Chondrocyte (in vitro differentiated cells): ENCODE measurements at regions not wholly inside any gene's neighbourhood (a gene's known extent, or its start where the extent isn't known, plus 50 kb on each side); places are given as distances from the start of the nearest gene placed in this dataset.

Source experiments
- DNase-seq: peaks from one replicate; pipeline ENCODE4 v3.0.0; 2021; ENCODE audit warnings: mixed read lengths, low spot score
- H3K27ac Mint-ChIP-seq: one replicate; pipeline ENCODE4 v1.8.0; 2021; ENCODE audit warnings: mild to moderate bottlenecking, moderate library complexity, mixed read lengths; ENCODE audit not compliant: unreplicated experiment
- H3K27me3 Mint-ChIP-seq: 2 replicates; pipeline ENCODE4 v1.8.0; 2021; ENCODE audit warnings: low read depth, mixed read lengths
- H3K36me3 Mint-ChIP-seq: 2 replicates; pipeline ENCODE4 v1.8.0; 2021; ENCODE audit warnings: low read depth, mixed read lengths
- H3K4me1 Mint-ChIP-seq: 2 replicates; pipeline ENCODE4 v1.8.0; 2021; ENCODE audit warnings: low read depth, mild to moderate bottlenecking, mixed read lengths
- H3K4me3 Mint-ChIP-seq: one replicate; pipeline ENCODE4 v1.8.0; 2021; ENCODE audit warnings: mild to moderate bottlenecking, moderate library complexity, mixed read lengths; ENCODE audit not compliant: unreplicated experiment
- H3K9me3 Mint-ChIP-seq: 2 replicates; pipeline ENCODE4 v1.8.0; 2021; ENCODE audit warnings: low read depth, mixed read lengths
- CTCF ChIP-seq: fragments of 200-600 bp; sonication (generic); IDR thresholded peaks from 2 replicates; pipeline ENCODE4 v1.5.0; 2021; ENCODE audit warnings: antibody characterized with exemption, mild to moderate bottlenecking, moderate library complexity

GRCh38 chr14:41378526-41378925 lies 228.2 kb upstream of the LRFN5 start:
- no peak for TF ChIP-seq CTCF
- no peaks in the 10 kb centered on the region for H3K27me3 Mint-ChIP-seq

GRCh38 chr14:41377932-41378331 lies 228.7 kb upstream of the LRFN5 start:
- no peak for DNase-seq
- no peak for TF ChIP-seq CTCF
- no peaks in the 10 kb centered on the region for H3K27me3 Mint-ChIP-seq
- no peaks in the 10 kb centered on the region for H3K4me1 Mint-ChIP-seq
- H3K27ac Mint-ChIP-seq, result no peak overlapping the region
- no peak overlapping the region for H3K4me3 Mint-ChIP-seq
- no peaks in the 10 kb centered on the region for H3K9me3 Mint-ChIP-seq
- H3K36me3 Mint-ChIP-seq, result no peaks in the 10 kb centered on the region

More at GRCh38 chr14:41378526-41378925, 228.2 kb upstream of the LRFN5 start:
- Mint-ChIP-seq H3K4me3 (no peak overlapping the region), H3K36me3 (no peaks in the 10 kb centered on the region), H3K27ac (no peak overlapping the region), H3K9me3 (no peaks in the 10 kb centered on the region), H3K4me1 (no peaks in the 10 kb centered on the region)
- DNase-seq, result no peak

DNA sequence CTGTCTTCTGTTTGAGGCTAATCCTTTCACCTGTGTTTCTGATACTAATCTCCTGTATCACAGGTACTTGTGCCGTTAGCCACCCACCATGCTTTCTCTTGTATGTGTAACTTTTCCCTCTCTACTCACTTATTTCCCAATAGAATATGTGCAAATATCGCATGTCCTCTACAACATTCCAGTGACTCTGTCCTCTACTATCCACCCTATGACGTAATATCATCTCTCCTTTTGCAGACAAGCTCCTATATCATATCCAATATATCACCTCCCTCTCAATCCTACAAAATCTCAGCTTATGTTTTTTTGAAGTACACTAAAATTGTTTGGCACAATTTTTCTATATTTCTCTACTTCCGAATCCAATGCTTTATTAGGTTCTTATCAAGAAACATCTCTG lies 232.6 kb upstream of the LRFN5 start:
- Mint-ChIP-seq H3K9me3 (peaks cover 2% of the 10 kb centered on the region), H3K4me3 (no peak overlapping the region), H3K36me3 (no peaks in the 10 kb centered on the region), H3K4me1 (no peaks in the 10 kb centered on the region), H3K27ac (no peak overlapping the region), H3K27me3 (no peaks in the 10 kb centered on the region)
- no peak for TF ChIP-seq CTCF
- DNase-seq, result no peak

- TF ChIP-seq CTCF, result no peak
- Mint-ChIP-seq H3K4me1 (no peaks in the 10 kb centered on the region), H3K4me3 (no peak overlapping the region), H3K27ac (no peak overlapping the region), H3K9me3 (no peaks in the 10 kb centered on the region), H3K36me3 (no peaks in the 10 kb centered on the region), H3K27me3 (peaks cover 3% of the 10 kb centered on the region)
- DNase-seq, result no peak
These were observed 244.5 kb upstream of the LRFN5 start for GRCh38 chr14:41362139-41362538.

DNA sequence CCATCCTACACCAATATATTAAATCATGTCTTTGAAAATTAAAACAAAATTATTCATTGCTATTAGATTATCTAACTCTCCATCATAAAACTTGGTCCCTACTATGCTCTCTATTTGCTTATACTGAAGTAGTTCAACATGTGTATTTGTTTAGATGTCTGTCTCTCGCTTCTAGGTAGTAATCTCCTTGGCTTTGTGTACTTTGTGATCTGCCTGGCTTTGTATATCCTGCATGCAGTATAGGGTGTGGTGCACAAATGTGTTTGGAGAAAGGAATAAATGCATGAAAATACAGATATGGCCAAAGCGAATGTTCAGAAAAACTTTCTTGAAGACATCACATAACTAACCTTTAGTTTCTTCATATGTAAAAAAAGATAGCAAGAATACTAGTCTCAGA lies 246.6 kb upstream of the LRFN5 start:
- H3K27ac Mint-ChIP-seq, result no peak overlapping the region
- no peaks in the 10 kb centered on the region for H3K4me1 Mint-ChIP-seq
- H3K27me3 Mint-ChIP-seq, result peaks cover 1% of the 10 kb centered on the region
- no peaks in the 10 kb centered on the region for H3K9me3 Mint-ChIP-seq
- H3K36me3 Mint-ChIP-seq, result no peaks in the 10 kb centered on the region
- DNase-seq, result no peak
- no peak overlapping the region for H3K4me3 Mint-ChIP-seq
- no peak for TF ChIP-seq CTCF
